Esophagus muscularis mucosa (tissue), 4 donors: ENCODE measurements at regions not wholly inside any gene's neighbourhood (a gene's known extent, or its start where the extent isn't known, plus 50 kb on each side); places are given as distances from the start of the nearest gene placed in this dataset.

ENCODE experiments used
- EP300 ChIP-seq: sonication (generic); formaldehyde crosslinking; IDR thresholded peaks from one replicate; pipeline ENCODE4 v1.6.1; 2017; ENCODE audit warnings: antibody characterized with exemption
- POLR2A ChIP-seq: fragments of 450-650 bp; IDR thresholded peaks from one replicate; pipeline ENCODE4 v1.6.1; 2017; ENCODE audit warnings: antibody characterized with exemption, moderate library complexity, mild to moderate bottlenecking, low read depth
- POLR2AphosphoS5 ChIP-seq, 2 donors: sonication (generic); formaldehyde crosslinking; IDR thresholded peaks; one replicate each; pipeline ENCODE4 v1.6.1; 2017; ENCODE audit warnings: antibody characterized with exemption in 2 of 2
- TF ChIP-seq, protein P1 (sequence below), 3 experiments: fragments of 200-600 bp in 2 of 3; fragments of 450-650 bp in 1 of 3; sonication (generic) in 2 of 3; IDR thresholded peaks; one replicate each; pipeline ENCODE4 v1.5.1; 2017 to 2019; ENCODE audit warnings: antibody characterized with exemption in 3 of 3, mild to moderate bottlenecking in 2 of 3, moderate library complexity in 1 of 3

GRCh38 chr4:38547052-38547451 is 116.9 kb upstream of the KLF3 start:
- TF ChIP-seq, protein P1, sequence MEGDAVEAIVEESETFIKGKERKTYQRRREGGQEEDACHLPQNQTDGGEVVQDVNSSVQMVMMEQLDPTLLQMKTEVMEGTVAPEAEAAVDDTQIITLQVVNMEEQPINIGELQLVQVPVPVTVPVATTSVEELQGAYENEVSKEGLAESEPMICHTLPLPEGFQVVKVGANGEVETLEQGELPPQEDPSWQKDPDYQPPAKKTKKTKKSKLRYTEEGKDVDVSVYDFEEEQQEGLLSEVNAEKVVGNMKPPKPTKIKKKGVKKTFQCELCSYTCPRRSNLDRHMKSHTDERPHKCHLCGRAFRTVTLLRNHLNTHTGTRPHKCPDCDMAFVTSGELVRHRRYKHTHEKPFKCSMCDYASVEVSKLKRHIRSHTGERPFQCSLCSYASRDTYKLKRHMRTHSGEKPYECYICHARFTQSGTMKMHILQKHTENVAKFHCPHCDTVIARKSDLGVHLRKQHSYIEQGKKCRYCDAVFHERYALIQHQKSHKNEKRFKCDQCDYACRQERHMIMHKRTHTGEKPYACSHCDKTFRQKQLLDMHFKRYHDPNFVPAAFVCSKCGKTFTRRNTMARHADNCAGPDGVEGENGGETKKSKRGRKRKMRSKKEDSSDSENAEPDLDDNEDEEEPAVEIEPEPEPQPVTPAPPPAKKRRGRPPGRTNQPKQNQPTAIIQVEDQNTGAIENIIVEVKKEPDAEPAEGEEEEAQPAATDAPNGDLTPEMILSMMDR (IDR thresholded peaks at IDR 0.05), result no peak
- no peak for TF ChIP-seq POLR2AphosphoS5 (IDR thresholded peaks at IDR 0.05)
- no peak for TF ChIP-seq POLR2A
- TF ChIP-seq EP300, result no peak
